CD4-positive, CD25-positive, alpha-beta regulatory T cell (primary cell): ENCODE measurements at regions not wholly inside any gene's neighbourhood (a gene's known extent, or its start where the extent isn't known, plus 50 kb on each side); places are given as distances from the start of the nearest gene placed in this dataset.

Source experiments
- ATAC-seq, 2 donors: fragments of 150-1000 bp; cut with Tn5 transposase; one replicate each; pipeline ENCODE4 v1.10.0; 2021; ENCODE audit warnings: low read depth in 2 of 2, moderate number of reproducible peaks in 2 of 2, moderate library complexity in 1 of 2
- DNase-seq, 3 donors: peaks; one replicate each; pipeline versions ENCODE4 v3.0.0 to v3.0.0-alpha.2; 2012 to 2022; ENCODE audit warnings: mixed read lengths in 1 of 3
- H3K27ac ChIP-seq: one replicate; pipeline ENCODE4 v1.7.0; 2013; ENCODE audit warnings: mild to moderate bottlenecking, low read length; ENCODE audit not compliant: insufficient read depth, poor library complexity, severe bottlenecking
- H3K27me3 ChIP-seq: one replicate; pipeline ENCODE4 v1.7.0; 2013; ENCODE audit warnings: low read length; ENCODE audit not compliant: control insufficient read depth, insufficient read depth
- H3K36me3 ChIP-seq: one replicate; pipeline ENCODE4 v1.7.0; 2013; ENCODE audit warnings: mild to moderate bottlenecking, low read length, moderate library complexity; ENCODE audit not compliant: control insufficient read depth, insufficient read depth
- H3K4me1 ChIP-seq: 2 replicates; pipeline ENCODE4 v1.7.0; 2013; ENCODE audit warnings: mild to moderate bottlenecking, low read length; ENCODE audit not compliant: insufficient read depth, control insufficient read depth, poor library complexity, severe bottlenecking
- H3K4me3 ChIP-seq: one replicate; pipeline ENCODE4 v1.7.0; 2013; ENCODE audit warnings: low read depth, mild to moderate bottlenecking, low read length, moderate library complexity
- H3K9me3 ChIP-seq, 2 experiments: 1 replicate in 1 of 2; 2 replicates in 1 of 2; pipeline ENCODE4 v1.7.0; 2013; ENCODE audit warnings: low read length in 2 of 2, mild to moderate bottlenecking in 1 of 2, moderate library complexity in 1 of 2; ENCODE audit not compliant: control insufficient read depth in 2 of 2
- H3K27ac Mint-ChIP-seq, 3 donors: one replicate each; pipeline ENCODE4 v1.8.0; 2020 to 2022; ENCODE audit warnings: mild to moderate bottlenecking in 3 of 3, mixed read lengths in 3 of 3, moderate library complexity in 2 of 3
- H3K27me3 Mint-ChIP-seq: one replicate; pipeline ENCODE4 v1.8.0; 2022; ENCODE audit warnings: mild to moderate bottlenecking, mixed read lengths
- H3K36me3 Mint-ChIP-seq: one replicate; pipeline ENCODE4 v1.8.0; 2020; ENCODE audit warnings: mixed read lengths
- H3K4me1 Mint-ChIP-seq, 4 donors: one replicate each; pipeline ENCODE4 v1.8.0; 2020 to 2022; ENCODE audit warnings: mixed read lengths in 4 of 4, mild to moderate bottlenecking in 1 of 4
- H3K4me3 Mint-ChIP-seq, 4 donors: one replicate each; pipeline ENCODE4 v1.8.0; 2020 to 2022; ENCODE audit warnings: mild to moderate bottlenecking in 4 of 4, mixed read lengths in 4 of 4, moderate library complexity in 3 of 4
- H3K9me3 Mint-ChIP-seq, 7 donors: one replicate each; pipeline ENCODE4 v1.8.0; 2020 to 2022; ENCODE audit warnings: mixed read lengths in 7 of 7, mild to moderate bottlenecking in 3 of 7, moderate library complexity in 2 of 7

- Mint-ChIP-seq H3K27me3 (no peaks in the 10 kb centered on the region), H3K9me3 (peaks cover 0 to 1% (median 0%) of the 10 kb centered on the region in 7 donors), H3K36me3 (no peaks in the 10 kb centered on the region), H3K27ac (peak overlapping the region in 1 of 3 donors; percentile 12), H3K4me1 (peaks cover 0 to 6% (median under 1%) of the 10 kb centered on the region in 4 donors), H3K4me3 (no peak overlapping the region)
- Histone ChIP-seq H3K27me3 (no peaks in the 10 kb centered on the region), H3K4me3 (no peak overlapping the region), H3K9me3 (no peaks in the 10 kb centered on the region), H3K4me1 (peaks cover 4% of the 10 kb centered on the region), H3K36me3 (no peaks in the 10 kb centered on the region), H3K27ac (no peak overlapping the region)
- peak in 1 of 2 donors; percentile 43 for ATAC-seq
- DNase-seq: no peak
Observed at GRCh38 chr10:110395350-110396283, 90.9 kb upstream of the SMNDC1 start.

GRCh38 chr10:110396284-110396651, 91.5 kb upstream of the SMNDC1 start:
- Mint-ChIP-seq H3K9me3 (peaks cover 0 to 1% (median 0%) of the 10 kb centered on the region in 7 donors), H3K27ac (peak overlapping the region in 1 of 3 donors; percentile 12), H3K4me1 (peaks cover 0 to 6% (median under 1%) of the 10 kb centered on the region in 4 donors), H3K27me3 (no peaks in the 10 kb centered on the region), H3K36me3 (no peaks in the 10 kb centered on the region), H3K4me3 (no peak overlapping the region)
- H3K9me3 ChIP-seq: no peaks in the 10 kb centered on the region
- no peak for ATAC-seq
- H3K27me3 ChIP-seq: no peaks in the 10 kb centered on the region
- no peaks in the 10 kb centered on the region for H3K36me3 ChIP-seq
- no peak for DNase-seq
- H3K4me3 ChIP-seq: no peak overlapping the region
- peaks cover 4% of the 10 kb centered on the region for H3K4me1 ChIP-seq
- H3K27ac ChIP-seq: no peak overlapping the region

- Histone ChIP-seq H3K4me3 (no peak overlapping the region), H3K36me3 (no peaks in the 10 kb centered on the region), H3K27me3 (no peaks in the 10 kb centered on the region), H3K27ac (no peak overlapping the region), H3K9me3 (no peaks in the 10 kb centered on the region), H3K4me1 (peaks cover 4% of the 10 kb centered on the region)
- Mint-ChIP-seq H3K4me1 (peaks cover 0 to 7% (median 3%) of the 10 kb centered on the region in 4 donors), H3K9me3 (peaks cover 0 to 3% (median 0%) of the 10 kb centered on the region in 7 donors), H3K4me3 (no peak overlapping the region), H3K27ac (no peak overlapping the region), H3K36me3 (no peaks in the 10 kb centered on the region), H3K27me3 (peaks cover 4% of the 10 kb centered on the region)
- ATAC-seq (no peak), DNase-seq (no peak)
Observed at GRCh38 chr10:110397856-110398255, 93.1 kb upstream of the SMNDC1 start.

- H3K9me3 ChIP-seq: no peaks in the 10 kb centered on the region
- Mint-ChIP-seq H3K27ac (no peak overlapping the region), H3K9me3 (peaks cover 0 to 3% (median 0%) of the 10 kb centered on the region in 7 donors), H3K4me1 (peaks cover 0 to 7% (median 3%) of the 10 kb centered on the region in 4 donors), H3K4me3 (no peak overlapping the region), H3K27me3 (peaks cover 4% of the 10 kb centered on the region), H3K36me3 (no peaks in the 10 kb centered on the region)
- no peaks in the 10 kb centered on the region for H3K36me3 ChIP-seq
- DNase-seq: no peak
- no peak overlapping the region for H3K4me3 ChIP-seq
- H3K4me1 ChIP-seq: peaks cover 4% of the 10 kb centered on the region
- peak in 1 of 2 donors; percentile 38 for ATAC-seq
- H3K27ac ChIP-seq: no peak overlapping the region
- no peaks in the 10 kb centered on the region for H3K27me3 ChIP-seq
Observed at GRCh38 chr10:110398419-110399105, 93.8 kb upstream of the SMNDC1 start.

- DNase-seq: no peak
- Mint-ChIP-seq H3K4me3 (no peak overlapping the region), H3K27ac (no peak overlapping the region), H3K36me3 (no peaks in the 10 kb centered on the region), H3K4me1 (peaks cover 0 to 7% (median 3%) of the 10 kb centered on the region in 4 donors), H3K9me3 (peaks cover 0 to 3% (median 0%) of the 10 kb centered on the region in 7 donors), H3K27me3 (peaks cover 4% of the 10 kb centered on the region)
- Histone ChIP-seq H3K27ac (no peak overlapping the region), H3K4me3 (no peak overlapping the region), H3K27me3 (no peaks in the 10 kb centered on the region), H3K36me3 (no peaks in the 10 kb centered on the region), H3K4me1 (peaks cover 4% of the 10 kb centered on the region), H3K9me3 (no peaks in the 10 kb centered on the region)
- no peak for ATAC-seq
Observed at GRCh38 chr10:110399106-110399964, 94.6 kb upstream of the SMNDC1 start.

GRCh38 chr10:110399965-110400933, 95.5 kb upstream of the SMNDC1 start:
- H3K27me3 Mint-ChIP-seq: peaks cover 4% of the 10 kb centered on the region
- no peaks in the 10 kb centered on the region for H3K36me3 Mint-ChIP-seq
- DNase-seq (no peak), ATAC-seq (no peak)
- Histone ChIP-seq H3K4me3 (no peak overlapping the region), H3K4me1 (peaks cover 4% of the 10 kb centered on the region), H3K27me3 (no peaks in the 10 kb centered on the region), H3K27ac (no peak overlapping the region), H3K9me3 (no peaks in the 10 kb centered on the region), H3K36me3 (no peaks in the 10 kb centered on the region)
- peaks cover 0 to 7% (median 3%) of the 10 kb centered on the region in 4 donors for H3K4me1 Mint-ChIP-seq
- H3K27ac Mint-ChIP-seq: no peak overlapping the region
- no peak overlapping the region for H3K4me3 Mint-ChIP-seq
- H3K9me3 Mint-ChIP-seq: peaks cover 0 to 3% (median 0%) of the 10 kb centered on the region in 7 donors
